H9 (cell line): ENCODE measurements at regions not wholly inside any gene's neighbourhood (a gene's known extent, or its start where the extent isn't known, plus 50 kb on each side); places are given as distances from the start of the nearest gene placed in this dataset.

Experiments used
- DNase-seq: peaks from one replicate; pipeline ENCODE4 v3.0.0-alpha.2; 2017
- H2AFZ ChIP-seq: one replicate; pipeline ENCODE4 v1.6.1; 2013; ENCODE audit warnings: mild to moderate bottlenecking, low read length, control low read depth, moderate library complexity
- H2AK5ac ChIP-seq: 2 replicates; pipeline ENCODE4 v1.6.1; 2013; ENCODE audit warnings: low read length, control low read depth, mixed read lengths; ENCODE audit not compliant: insufficient read length
- H2BK120ac ChIP-seq: one replicate; pipeline ENCODE4 v1.6.1; 2013; ENCODE audit warnings: low read depth, mild to moderate bottlenecking, low read length, control low read depth, inconsistent platforms; ENCODE audit not compliant: poor library complexity, severe bottlenecking
- H2BK12ac ChIP-seq: 2 replicates; pipeline ENCODE4 v1.6.1; 2013; ENCODE audit warnings: low read length, control low read depth, mixed read lengths, low read depth; ENCODE audit not compliant: insufficient read length
- H2BK15ac ChIP-seq: 2 replicates; pipeline ENCODE4 v1.6.1; 2013; ENCODE audit warnings: low read depth, low read length, control low read depth
- H2BK20ac ChIP-seq: one replicate; pipeline ENCODE4 v1.6.1; 2013; ENCODE audit warnings: low read depth, mild to moderate bottlenecking, low read length, control low read depth, inconsistent platforms; ENCODE audit not compliant: poor library complexity, severe bottlenecking
- H2BK5ac ChIP-seq: 2 replicates; pipeline ENCODE4 v1.6.1; 2013; ENCODE audit warnings: low read length, control low read depth, mixed read lengths; ENCODE audit not compliant: insufficient read length
- H3K14ac ChIP-seq: 2 replicates; pipeline ENCODE4 v1.6.1; 2013; ENCODE audit warnings: low read length, control low read depth; ENCODE audit not compliant: insufficient read depth
- H3K18ac ChIP-seq: 2 replicates; pipeline ENCODE4 v1.6.1; 2013; ENCODE audit warnings: low read depth, mild to moderate bottlenecking, mixed read lengths, low read length, control low read depth; ENCODE audit not compliant: insufficient read length
- H3K23ac ChIP-seq: 2 replicates; pipeline ENCODE4 v1.6.1; 2013; ENCODE audit warnings: low read length, control low read depth, mixed read lengths, low read depth; ENCODE audit not compliant: insufficient read length
- H3K23me2 ChIP-seq: 2 replicates; pipeline ENCODE4 v1.6.1; 2013; ENCODE audit warnings: low read depth, mild to moderate bottlenecking, mixed read lengths, low read length, control low read depth; ENCODE audit not compliant: insufficient read length, poor library complexity, severe bottlenecking
- H3K27ac ChIP-seq: 2 replicates; pipeline ENCODE4 v1.5.1; 2013; ENCODE audit warnings: low read length, control low read depth, mixed read lengths, low read depth; ENCODE audit not compliant: insufficient read length
- H3K27me3 ChIP-seq: 2 replicates; pipeline ENCODE4 v1.6.1; 2013; ENCODE audit warnings: low read length, control low read depth, inconsistent platforms; ENCODE audit not compliant: insufficient read depth
- H3K4ac ChIP-seq: 2 replicates; pipeline ENCODE4 v1.6.1; 2013; ENCODE audit warnings: low read depth, mild to moderate bottlenecking, control low read depth, inconsistent platforms, low read length, moderate library complexity
- H3K4me1 ChIP-seq: 2 replicates; pipeline ENCODE4 v1.6.1; 2013; ENCODE audit warnings: low read length, control low read depth, inconsistent platforms; ENCODE audit not compliant: insufficient read depth
- H3K4me2 ChIP-seq: 2 replicates; pipeline ENCODE4 v1.6.1; 2013; ENCODE audit warnings: low read length, control low read depth, mixed read lengths; ENCODE audit not compliant: insufficient read length, insufficient read depth
- H3K56ac ChIP-seq: 2 replicates; pipeline ENCODE4 v1.6.1; 2013; ENCODE audit warnings: low read depth, mild to moderate bottlenecking, mixed read lengths, low read length, control low read depth; ENCODE audit not compliant: insufficient read length
- H3K79me1 ChIP-seq: 2 replicates; pipeline ENCODE4 v1.6.1; 2013; ENCODE audit warnings: low read depth, mild to moderate bottlenecking, moderate library complexity, low read length, control low read depth, inconsistent platforms; ENCODE audit not compliant: insufficient read depth, poor library complexity, severe bottlenecking
- H3K79me2 ChIP-seq: 2 replicates; pipeline ENCODE4 v1.6.1; 2013; ENCODE audit warnings: low read length, control low read depth, inconsistent platforms; ENCODE audit not compliant: insufficient read depth
- H3K9ac ChIP-seq: 2 replicates; pipeline ENCODE4 v1.6.1; 2013; ENCODE audit warnings: low read length, control low read depth, mixed read lengths; ENCODE audit not compliant: insufficient read length; ENCODE audit errors: extremely low read depth
- H3K9me3 ChIP-seq: one replicate; pipeline ENCODE4 v1.6.1; 2013; ENCODE audit warnings: low read depth, low read length, inconsistent platforms; ENCODE audit not compliant: control insufficient read depth
- H3T11ph ChIP-seq: one replicate; pipeline ENCODE4 v1.6.1; 2013; ENCODE audit warnings: mild to moderate bottlenecking, low read length, control low read depth, inconsistent platforms
- H4K20me1 ChIP-seq: one replicate; pipeline ENCODE4 v1.6.1; 2013; ENCODE audit not compliant: control insufficient read depth, insufficient read length, insufficient read depth
- H4K5ac ChIP-seq: 2 replicates; pipeline ENCODE4 v1.6.1; 2013; ENCODE audit warnings: low read depth, mild to moderate bottlenecking, mixed read lengths, low read length, control low read depth; ENCODE audit not compliant: insufficient read length
- H4K8ac ChIP-seq: replicated peaks from 2 replicates; pipeline ENCODE4 v1.6.1; 2013; ENCODE audit warnings: low read length, control low read depth, mixed read lengths, low read depth; ENCODE audit not compliant: insufficient read length
- H4K91ac ChIP-seq: 2 replicates; pipeline ENCODE4 v1.6.1; 2013; ENCODE audit warnings: low read depth, mild to moderate bottlenecking, moderate library complexity, mixed read lengths, low read length, control low read depth; ENCODE audit not compliant: insufficient read length
- H3K27ac Mint-ChIP-seq, 3 experiments: 2 replicates in 2 of 3; 3 replicates in 1 of 3; pipeline ENCODE4 v1.8.0; 2020 to 2021; ENCODE audit warnings: mixed read lengths in 3 of 3, mild to moderate bottlenecking in 1 of 3, moderate library complexity in 1 of 3
- H3K27me3 Mint-ChIP-seq: 2 replicates; pipeline ENCODE4 v1.8.0; 2021; ENCODE audit warnings: low read depth, mild to moderate bottlenecking, moderate library complexity, mixed read lengths
- H3K36me3 Mint-ChIP-seq, 3 experiments: 2 replicates in 2 of 3; 3 replicates in 1 of 3; pipeline ENCODE4 v1.8.0; 2020 to 2021; ENCODE audit warnings: low read depth in 3 of 3, mixed read lengths in 3 of 3; ENCODE audit not compliant: insufficient read depth in 1 of 3
- H3K4me1 Mint-ChIP-seq, 2 experiments: 2 replicates each; pipeline ENCODE4 v1.8.0; 2020; ENCODE audit warnings: mixed read lengths in 2 of 2
- H3K4me3 Mint-ChIP-seq, 2 experiments: 2 replicates in 1 of 2; 3 replicates in 1 of 2; pipeline ENCODE4 v1.8.0; 2020 to 2021; ENCODE audit warnings: mild to moderate bottlenecking in 2 of 2, mixed read lengths in 2 of 2, moderate library complexity in 1 of 2
- H3K9me3 Mint-ChIP-seq, 2 experiments: 2 replicates in 1 of 2; 3 replicates in 1 of 2; pipeline ENCODE4 v1.8.0; 2020; ENCODE audit warnings: mild to moderate bottlenecking in 2 of 2, mixed read lengths in 2 of 2, moderate library complexity in 1 of 2
- WGBS: extraction: QIAGEN DNeasy Blood & Tissue Kit; methylation state at CpG from one replicate; pipeline ENCODE4 v1.1.7; 2013; ENCODE audit warnings: missing lambda C conversion rate, low lambda C conversion rate, mixed read lengths; ENCODE audit not compliant: insufficient read length; ENCODE audit errors: extremely low coverage; 5-methylcytosine and 5-hydroxymethylcytosine counted together
- TF ChIP-seq, protein P1 (sequence below): fragments of 200-600 bp; sonication (generic); conservative IDR thresholded peaks from 3 replicates; pipeline ENCODE4 v1.8.0; 2021; ENCODE audit warnings: antibody characterized with exemption, mild to moderate bottlenecking

DNA sequence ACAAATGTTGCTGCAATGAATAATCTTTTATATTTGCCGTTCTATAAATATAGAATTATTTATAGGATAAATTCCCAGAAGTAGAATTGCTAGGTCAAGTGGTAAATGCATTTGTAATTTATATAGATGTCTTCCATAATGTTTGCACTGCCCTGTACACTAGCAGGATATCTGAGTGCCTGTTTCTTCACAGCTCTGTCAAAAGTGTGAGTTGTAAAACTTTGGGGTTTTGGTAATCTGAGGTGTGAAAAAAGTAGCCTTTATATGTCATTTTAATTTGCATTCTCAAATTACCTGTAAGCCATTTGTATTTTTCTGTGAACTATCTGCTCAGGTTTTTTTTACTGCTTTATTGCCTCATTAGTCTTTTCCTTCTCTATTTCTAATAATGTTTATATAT lies 271.2 kb downstream of the NEBL start:
- no peak overlapping the region for H3T11ph ChIP-seq
- no peaks in the 10 kb centered on the region for H3K9me3 ChIP-seq
- no peak overlapping the region for H3K27ac ChIP-seq
- Mint-ChIP-seq H3K9me3 (no peaks in the 10 kb centered on the region), H3K27ac (no peak overlapping the region), H3K27me3 (no peaks in the 10 kb centered on the region), H3K4me1 (peaks cover 4 to 7% of the 10 kb centered on the region in 2 experiments; a peak in 2 of 4 replicates), H3K36me3 (peaks cover 0 to 2% (median 0%) of the 10 kb centered on the region in 3 experiments; a peak in 1 of 7 replicates), H3K4me3 (no peak overlapping the region)
- H2BK12ac ChIP-seq, result no peak overlapping the region
- H3K4me2 ChIP-seq, result no peak overlapping the region
- no peak overlapping the region for H2BK5ac ChIP-seq
- no peak overlapping the region for H2BK120ac ChIP-seq
- no peak overlapping the region for H3K56ac ChIP-seq
- no peaks in the 10 kb centered on the region; the same call in 1 of the 2 replicates for H3K4me1 ChIP-seq
- TF ChIP-seq, protein P1, sequence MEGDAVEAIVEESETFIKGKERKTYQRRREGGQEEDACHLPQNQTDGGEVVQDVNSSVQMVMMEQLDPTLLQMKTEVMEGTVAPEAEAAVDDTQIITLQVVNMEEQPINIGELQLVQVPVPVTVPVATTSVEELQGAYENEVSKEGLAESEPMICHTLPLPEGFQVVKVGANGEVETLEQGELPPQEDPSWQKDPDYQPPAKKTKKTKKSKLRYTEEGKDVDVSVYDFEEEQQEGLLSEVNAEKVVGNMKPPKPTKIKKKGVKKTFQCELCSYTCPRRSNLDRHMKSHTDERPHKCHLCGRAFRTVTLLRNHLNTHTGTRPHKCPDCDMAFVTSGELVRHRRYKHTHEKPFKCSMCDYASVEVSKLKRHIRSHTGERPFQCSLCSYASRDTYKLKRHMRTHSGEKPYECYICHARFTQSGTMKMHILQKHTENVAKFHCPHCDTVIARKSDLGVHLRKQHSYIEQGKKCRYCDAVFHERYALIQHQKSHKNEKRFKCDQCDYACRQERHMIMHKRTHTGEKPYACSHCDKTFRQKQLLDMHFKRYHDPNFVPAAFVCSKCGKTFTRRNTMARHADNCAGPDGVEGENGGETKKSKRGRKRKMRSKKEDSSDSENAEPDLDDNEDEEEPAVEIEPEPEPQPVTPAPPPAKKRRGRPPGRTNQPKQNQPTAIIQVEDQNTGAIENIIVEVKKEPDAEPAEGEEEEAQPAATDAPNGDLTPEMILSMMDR, result no peak
- H3K79me2 ChIP-seq, result no peaks in the 10 kb centered on the region
- no peak overlapping the region for H3K9ac ChIP-seq
- H3K4ac ChIP-seq, result no peak overlapping the region
- no peak overlapping the region for H2AK5ac ChIP-seq
- no peak overlapping the region for H2BK15ac ChIP-seq
- no peaks in the 10 kb centered on the region; the same call in 1 of the 2 replicates for H3K27me3 ChIP-seq
- no peak overlapping the region for H2AFZ ChIP-seq
- H3K79me1 ChIP-seq, result no peaks in the 10 kb centered on the region
- H3K18ac ChIP-seq, result no peak overlapping the region
- H3K23ac ChIP-seq, result no peak overlapping the region
- no peak overlapping the region for H4K8ac ChIP-seq
- no peak overlapping the region for H3K14ac ChIP-seq
- H3K23me2 ChIP-seq, result no peaks in the 10 kb centered on the region
- no peak overlapping the region for H2BK20ac ChIP-seq
- no CpG with 5 or more reads among the region's 1 CpG for WGBS
- no peak overlapping the region for H4K91ac ChIP-seq
- no peak for DNase-seq
- H4K20me1 ChIP-seq, result no peaks in the 10 kb centered on the region
- H4K5ac ChIP-seq, result no peak overlapping the region
